GM23338 (cell line): ENCODE measurements at regions not wholly inside any gene's neighbourhood (a gene's known extent, or its start where the extent isn't known, plus 50 kb on each side); places are given as distances from the start of the nearest gene placed in this dataset.

Source experiments
- ATAC-seq: fragments of 200-7000 bp; cut with Tn5 transposase; 3 replicates; pipeline ENCODE4 v1.9.1; 2020
- DNase-seq: peaks from one replicate; pipeline ENCODE4 v3.0.0-alpha.2; 2015; ENCODE audit warnings: low spot score
- H2AFZ ChIP-seq: fragments of 200-600 bp; sonication (generic); 2 replicates; pipeline ENCODE4 v1.8.0; 2016; ENCODE audit warnings: antibody characterized with exemption, mild to moderate bottlenecking, moderate library complexity
- H3F3A ChIP-seq: fragments of 200-600 bp; sonication (generic); replicated peaks from 2 replicates; pipeline ENCODE4 v1.8.0; 2017; ENCODE audit warnings: antibody characterized with exemption, mixed run types, low read depth
- H3K27ac ChIP-seq: fragments of 200-600 bp; sonication (generic); 2 replicates; pipeline ENCODE4 v1.6.1; 2016; ENCODE audit warnings: low read depth
- H3K27me3 ChIP-seq: fragments of 200-600 bp; sonication (generic); 2 replicates; pipeline ENCODE4 v1.8.0; 2016; ENCODE audit warnings: mild to moderate bottlenecking, mixed run types, moderate library complexity; ENCODE audit not compliant: insufficient read depth
- H3K36me3 ChIP-seq: fragments of 200-600 bp; sonication (generic); 2 replicates; pipeline ENCODE4 v1.8.0; 2016; ENCODE audit warnings: mild to moderate bottlenecking; ENCODE audit not compliant: insufficient read depth
- H3K4me1 ChIP-seq: fragments of 200-600 bp; sonication (generic); 2 replicates; pipeline ENCODE4 v1.8.0; 2016; ENCODE audit warnings: mild to moderate bottlenecking, moderate library complexity; ENCODE audit not compliant: insufficient read depth
- H3K4me2 ChIP-seq: fragments of 200-600 bp; sonication (generic); 2 replicates; pipeline ENCODE4 v1.7.1; 2017; ENCODE audit warnings: mixed run types
- H3K4me3 ChIP-seq: fragments of 200-600 bp; sonication (generic); 2 replicates; pipeline ENCODE4 v1.6.1; 2016; ENCODE audit warnings: mixed run types
- H3K79me2 ChIP-seq: fragments of 200-600 bp; sonication (generic); replicated peaks from 2 replicates; pipeline ENCODE4 v1.8.0; 2017; ENCODE audit warnings: mild to moderate bottlenecking; ENCODE audit not compliant: insufficient read depth
- H3K9me2 ChIP-seq: fragments of 200-600 bp; sonication (generic); 2 replicates; pipeline ENCODE4 v1.8.0; 2017; ENCODE audit not compliant: insufficient read depth
- H4K20me1 ChIP-seq: fragments of 200-600 bp; sonication (generic); replicated peaks from 2 replicates; pipeline ENCODE4 v1.8.0; 2017; ENCODE audit warnings: mild to moderate bottlenecking; ENCODE audit not compliant: insufficient read depth
- H3K27ac Mint-ChIP-seq: 2 replicates; pipeline ENCODE4 v1.8.0; 2020; ENCODE audit warnings: inconsistent platforms, mild to moderate bottlenecking, moderate library complexity, mixed read lengths
- H3K27me3 Mint-ChIP-seq: 3 replicates; pipeline ENCODE4 v1.8.0; 2022; ENCODE audit warnings: low read depth, mild to moderate bottlenecking, moderate library complexity, mixed read lengths, inconsistent platforms; ENCODE audit not compliant: insufficient read depth, poor library complexity
- H3K36me3 Mint-ChIP-seq: 3 replicates; pipeline ENCODE4 v1.8.0; 2021; ENCODE audit warnings: low read depth, mild to moderate bottlenecking, inconsistent platforms, moderate library complexity, mixed read lengths
- H3K4me1 Mint-ChIP-seq: 3 replicates; pipeline ENCODE4 v1.8.0; 2020; ENCODE audit warnings: mild to moderate bottlenecking, inconsistent platforms, mixed read lengths
- H3K4me3 Mint-ChIP-seq: 3 replicates; pipeline ENCODE4 v1.8.0; 2021; ENCODE audit warnings: moderate library complexity, mild to moderate bottlenecking, inconsistent platforms, mixed read lengths
- H3K9me3 Mint-ChIP-seq: 3 replicates; pipeline ENCODE4 v1.8.0; 2020; ENCODE audit warnings: moderate library complexity, mild to moderate bottlenecking, inconsistent platforms, mixed read lengths
- CREB1 ChIP-seq: fragments of 250-450 bp; sonication (Bioruptor Pico); IDR thresholded peaks from 2 replicates; pipeline ENCODE4 v1.5.0; 2020; ENCODE audit warnings: low read depth, mild to moderate bottlenecking, moderate library complexity
- CTCF ChIP-seq, 2 experiments: fragments of 200-600 bp in 1 of 2; sonication (generic) in 1 of 2; conservative IDR thresholded peaks; 2 replicates each; pipeline versions ENCODE4 v1.5.1 to v1.6.1; 2016 to 2017; ENCODE audit warnings: antibody characterized with exemption in 2 of 2, low read depth in 2 of 2, mild to moderate bottlenecking in 2 of 2, moderate library complexity in 1 of 2
- ETS1 ChIP-seq: IDR thresholded peaks from 2 replicates; pipeline ENCODE4 v1.6.1; 2016; ENCODE audit warnings: antibody characterized with exemption
- EZH2 ChIP-seq: fragments of 200-600 bp; sonication (generic); IDR thresholded peaks from one replicate; pipeline ENCODE4 v1.8.0; 2017; ENCODE audit warnings: antibody characterized with exemption, mild to moderate bottlenecking, low read depth; ENCODE audit not compliant: unreplicated experiment
- EZH2phosphoT487 ChIP-seq: fragments of 200-600 bp; sonication (generic); IDR thresholded peaks from one replicate; pipeline ENCODE4 v1.8.1; 2018; ENCODE audit warnings: antibody characterized with exemption; ENCODE audit not compliant: unreplicated experiment
- JUNB ChIP-seq: IDR thresholded peaks from one replicate; pipeline ENCODE4 v1.6.1; 2016; ENCODE audit warnings: antibody characterized with exemption; ENCODE audit not compliant: unreplicated experiment
- NANOG ChIP-seq: IDR thresholded peaks from 2 replicates; pipeline ENCODE4 v1.6.1; 2016; ENCODE audit warnings: antibody characterized with exemption, borderline replicate concordance
- POLR2AphosphoS5 ChIP-seq: IDR thresholded peaks from 2 replicates; pipeline ENCODE4 v1.6.1; 2016; ENCODE audit warnings: antibody characterized with exemption, low read depth
- REST ChIP-seq: IDR thresholded peaks from one replicate; pipeline ENCODE4 v1.6.1; 2018; ENCODE audit warnings: antibody characterized with exemption; ENCODE audit not compliant: unreplicated experiment
- STAT1 ChIP-seq: IDR thresholded peaks from one replicate; pipeline ENCODE4 v1.6.1; 2016; ENCODE audit warnings: antibody characterized with exemption; ENCODE audit not compliant: unreplicated experiment
- ZNF114 ChIP-seq: fragments of 250-450 bp; sonication (Bioruptor Pico); IDR thresholded peaks from 2 replicates; pipeline ENCODE4 v1.5.0; 2020; ENCODE audit warnings: mild to moderate bottlenecking, moderate library complexity
- ZNF331 ChIP-seq: fragments of 250-450 bp; sonication (Bioruptor Pico); IDR thresholded peaks from 2 replicates; pipeline ENCODE4 v1.5.0; 2020; ENCODE audit warnings: low read depth, mild to moderate bottlenecking, moderate library complexity
- ZNF462 ChIP-seq: fragments of 250-450 bp; sonication (Bioruptor Pico); IDR thresholded peaks from 2 replicates; pipeline ENCODE4 v1.5.0; 2020; ENCODE audit warnings: mild to moderate bottlenecking, moderate library complexity

GRCh38 chr10:125475815-125476214 lies 207.1 kb downstream of the TEX36 start:
- DNase-seq = no peak
- H3K27ac Mint-ChIP-seq = no peak overlapping the region
- no peak overlapping the region for H3K4me3 Mint-ChIP-seq
- no peak for TF ChIP-seq ETS1
- no peak for TF ChIP-seq REST
- no peak for TF ChIP-seq EZH2
- no peak for TF ChIP-seq STAT1
- no peak for TF ChIP-seq CTCF (conservative IDR thresholded peaks at IDR 0.05; ENCODE audit: low read depth in 2 of 2)
- no peak for TF ChIP-seq NANOG
- no peak for TF ChIP-seq POLR2AphosphoS5
- TF ChIP-seq ZNF462 (CRISPR knock-in tag) = no peak
- TF ChIP-seq CREB1 (CRISPR knock-in tag) = no peak
- no peak for TF ChIP-seq ZNF114 (CRISPR knock-in tag)
- no peak for TF ChIP-seq ZNF331 (CRISPR knock-in tag)
- TF ChIP-seq JUNB = no peak
- no peak for TF ChIP-seq EZH2phosphoT487
- H3K4me1 Mint-ChIP-seq = peaks cover 6% of the 10 kb centered on the region; the same call in 2 of the 3 replicates
- no peaks in the 10 kb centered on the region for H3K36me3 Mint-ChIP-seq
- Histone ChIP-seq H3K4me2 (no peak overlapping the region), H3K27ac (no peak overlapping the region), H3F3A (no peaks in the 10 kb centered on the region), H2AFZ (no peak overlapping the region), H3K4me3 (no peak overlapping the region), H3K4me1 (no peaks in the 10 kb centered on the region), H3K79me2 (no peaks in the 10 kb centered on the region), H3K9me2 (peaks cover 6% of the 10 kb centered on the region; the same call in 1 of the 2 replicates), H3K27me3 (no peaks in the 10 kb centered on the region), H3K36me3 (no peaks in the 10 kb centered on the region), H4K20me1 (no peaks in the 10 kb centered on the region)
- H3K27me3 Mint-ChIP-seq = no peaks in the 10 kb centered on the region
- H3K9me3 Mint-ChIP-seq = no peaks in the 10 kb centered on the region
- ATAC-seq = no peak
